Natural killer cell (primary cell): ENCODE measurements at regions not wholly inside any gene's neighbourhood (a gene's known extent, or its start where the extent isn't known, plus 50 kb on each side); places are given as distances from the start of the nearest gene placed in this dataset.

Source experiments
- ATAC-seq, 3 donors: fragments of 150-1000 bp in 2 of 3; fragments of 200-7000 bp in 1 of 3; cut with Tn5 transposase; 1 replicate in 1 of 3; 2 replicates in 2 of 3; pipeline ENCODE4 v1.10.0; 2021; ENCODE audit warnings: mild to moderate bottlenecking in 2 of 3, moderate library complexity in 2 of 3
- DNase-seq, 2 donors: peaks; one replicate each; pipeline versions ENCODE4 v3.0.0 to v3.0.0-alpha.2; 2013 to 2021; ENCODE audit warnings: mixed read lengths in 1 of 2
- H3K27ac ChIP-seq: one replicate; pipeline ENCODE4 v1.5.1; 2013; ENCODE audit warnings: mild to moderate bottlenecking, low read length
- H3K27me3 ChIP-seq: one replicate; pipeline ENCODE4 v1.6.1; 2013; ENCODE audit warnings: low read length; ENCODE audit not compliant: control insufficient read depth, insufficient read depth
- H3K36me3 ChIP-seq: one replicate; pipeline ENCODE4 v1.6.1; 2013; ENCODE audit warnings: low read length; ENCODE audit not compliant: control insufficient read depth, insufficient read depth
- H3K4me1 ChIP-seq: one replicate; pipeline ENCODE4 v1.6.1; 2013; ENCODE audit warnings: low read length; ENCODE audit not compliant: control insufficient read depth, insufficient read depth
- H3K4me3 ChIP-seq: one replicate; pipeline ENCODE4 v1.5.1; 2013; ENCODE audit warnings: low read length
- H3K9me3 ChIP-seq: one replicate; pipeline ENCODE4 v1.6.1; 2013; ENCODE audit warnings: low read length; ENCODE audit not compliant: control insufficient read depth, insufficient read depth
- H3K27ac Mint-ChIP-seq, 2 donors: one replicate each; pipeline ENCODE4 v1.8.0; 2022; ENCODE audit warnings: mild to moderate bottlenecking in 2 of 2, mixed read lengths in 2 of 2, moderate library complexity in 1 of 2
- H3K27me3 Mint-ChIP-seq, 2 donors: one replicate each; pipeline ENCODE4 v1.8.0; 2022; ENCODE audit warnings: low read depth in 2 of 2, mixed read lengths in 2 of 2
- H3K36me3 Mint-ChIP-seq: one replicate; pipeline ENCODE4 v1.8.0; 2022; ENCODE audit warnings: mixed read lengths
- H3K4me1 Mint-ChIP-seq, 2 donors: one replicate each; pipeline ENCODE4 v1.8.0; 2022; ENCODE audit warnings: mixed read lengths in 2 of 2
- H3K4me3 Mint-ChIP-seq: one replicate; pipeline ENCODE4 v1.8.0; 2022; ENCODE audit warnings: mild to moderate bottlenecking, moderate library complexity, mixed read lengths
- H3K9me3 Mint-ChIP-seq, 2 donors: one replicate each; pipeline ENCODE4 v1.8.0; 2022; ENCODE audit warnings: mixed read lengths in 2 of 2
- WGBS: methylation state at CpG from one replicate; pipeline ENCODE4 v1.1.7; 2013; ENCODE audit warnings: missing lambda C conversion rate; ENCODE audit not compliant: insufficient coverage; 5-methylcytosine and 5-hydroxymethylcytosine counted together
- intact Hi-C: fragments of 100-400 bp; cut with micrococcal nuclease; formaldehyde crosslinking; loops from one replicate; pipeline ENCODE4 v1.14.2; 2022
- TF ChIP-seq, protein P1 (sequence below): fragments of 200-600 bp; IDR thresholded peaks from one replicate; pipeline ENCODE4 v1.8.0; 2022; ENCODE audit warnings: antibody characterized with exemption

DNA sequence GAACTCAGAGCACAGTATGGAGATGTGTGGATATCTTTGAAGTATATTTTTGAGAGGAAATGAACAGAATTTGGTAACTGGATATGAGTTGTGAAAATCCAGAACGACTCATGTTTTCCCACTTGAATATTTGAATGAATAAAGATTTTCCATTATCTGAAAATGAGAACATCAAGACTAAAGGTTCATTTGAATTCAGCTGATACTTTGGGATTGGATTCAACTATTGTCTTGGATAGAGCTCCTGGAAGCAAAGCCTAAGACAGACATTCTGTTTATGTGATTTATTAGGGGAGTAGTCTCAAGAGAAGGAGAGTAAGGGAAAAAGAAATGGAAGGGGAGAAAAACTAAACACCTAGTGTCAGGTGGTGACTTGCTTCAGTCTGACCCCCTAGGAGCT, 256.0 kb upstream of the LYPLAL1 start:
- DNase-seq: no peak
- Mint-ChIP-seq H3K36me3 (no peaks in the 10 kb centered on the region), H3K4me3 (no peak overlapping the region), H3K27me3 (no peaks in the 10 kb centered on the region), H3K27ac (no peak overlapping the region), H3K9me3 (peaks cover 8 to 12% of the 10 kb centered on the region in 2 donors), H3K4me1 (no peaks in the 10 kb centered on the region)
- TF ChIP-seq, protein P1, sequence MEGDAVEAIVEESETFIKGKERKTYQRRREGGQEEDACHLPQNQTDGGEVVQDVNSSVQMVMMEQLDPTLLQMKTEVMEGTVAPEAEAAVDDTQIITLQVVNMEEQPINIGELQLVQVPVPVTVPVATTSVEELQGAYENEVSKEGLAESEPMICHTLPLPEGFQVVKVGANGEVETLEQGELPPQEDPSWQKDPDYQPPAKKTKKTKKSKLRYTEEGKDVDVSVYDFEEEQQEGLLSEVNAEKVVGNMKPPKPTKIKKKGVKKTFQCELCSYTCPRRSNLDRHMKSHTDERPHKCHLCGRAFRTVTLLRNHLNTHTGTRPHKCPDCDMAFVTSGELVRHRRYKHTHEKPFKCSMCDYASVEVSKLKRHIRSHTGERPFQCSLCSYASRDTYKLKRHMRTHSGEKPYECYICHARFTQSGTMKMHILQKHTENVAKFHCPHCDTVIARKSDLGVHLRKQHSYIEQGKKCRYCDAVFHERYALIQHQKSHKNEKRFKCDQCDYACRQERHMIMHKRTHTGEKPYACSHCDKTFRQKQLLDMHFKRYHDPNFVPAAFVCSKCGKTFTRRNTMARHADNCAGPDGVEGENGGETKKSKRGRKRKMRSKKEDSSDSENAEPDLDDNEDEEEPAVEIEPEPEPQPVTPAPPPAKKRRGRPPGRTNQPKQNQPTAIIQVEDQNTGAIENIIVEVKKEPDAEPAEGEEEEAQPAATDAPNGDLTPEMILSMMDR: no peak
- Histone ChIP-seq H3K27me3 (no peaks in the 10 kb centered on the region), H3K4me1 (no peaks in the 10 kb centered on the region), H3K36me3 (no peaks in the 10 kb centered on the region), H3K27ac (no peak overlapping the region), H3K9me3 (no peaks in the 10 kb centered on the region), H3K4me3 (no peak overlapping the region)
- WGBS: no CpG with 5 or more reads among the region's 1 CpG
- intact Hi-C loops: no loop called here
- ATAC-seq: no peak

DNA sequence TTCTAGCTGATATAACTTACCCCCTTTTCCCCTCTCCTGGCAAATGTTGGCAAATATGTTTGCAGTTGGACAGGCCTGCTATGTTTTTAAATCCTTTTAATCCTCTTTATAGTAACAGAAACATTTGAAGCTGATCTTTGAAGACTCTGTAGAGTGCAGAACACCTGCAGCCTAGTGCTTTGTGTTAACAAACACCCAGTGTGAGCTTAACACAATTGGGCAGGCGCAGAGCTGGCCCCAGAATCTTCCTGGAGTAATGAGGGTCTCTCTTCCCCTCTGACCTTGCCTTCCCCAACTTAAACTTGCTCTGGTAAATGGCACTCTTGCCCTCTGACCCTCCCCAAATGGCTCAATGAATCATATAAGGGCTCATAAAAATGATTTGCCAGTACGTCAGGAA, 247.9 kb upstream of the LYPLAL1 start:
- Histone ChIP-seq H3K4me3 (no peak overlapping the region), H3K27me3 (no peaks in the 10 kb centered on the region), H3K4me1 (no peaks in the 10 kb centered on the region), H3K36me3 (no peaks in the 10 kb centered on the region), H3K27ac (no peak overlapping the region), H3K9me3 (no peaks in the 10 kb centered on the region)
- ATAC-seq (no peak), DNase-seq (no peak)
- Mint-ChIP-seq H3K27me3 (no peaks in the 10 kb centered on the region), H3K27ac (no peak overlapping the region), H3K4me1 (no peaks in the 10 kb centered on the region), H3K4me3 (no peak overlapping the region), H3K9me3 (peaks cover 12 to 15% of the 10 kb centered on the region in 2 donors), H3K36me3 (no peaks in the 10 kb centered on the region)
- TF ChIP-seq, protein P1: no peak
- intact Hi-C loops: no loop called here
- 88% methylated on average over 2 of the region's 2 CpGs for WGBS

DNA sequence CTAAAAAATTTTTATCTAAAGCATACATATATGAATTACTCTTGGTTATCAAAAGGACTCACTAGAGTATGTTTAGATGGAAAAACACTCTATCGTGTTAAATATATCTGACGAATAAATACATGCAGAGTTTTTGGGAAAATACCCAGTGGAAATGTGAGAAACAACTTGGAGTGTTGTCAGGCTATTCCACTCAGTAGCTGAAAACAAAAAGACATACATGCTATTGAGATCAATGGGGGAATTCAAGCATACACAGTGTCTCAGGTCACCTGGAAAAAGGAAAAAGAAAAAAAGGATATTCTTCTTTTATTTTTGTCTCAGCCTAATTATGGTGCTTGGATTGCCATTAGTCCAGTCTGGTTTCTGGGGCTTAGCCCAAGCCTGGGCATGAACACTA, 247.0 kb upstream of the LYPLAL1 start:
- no peaks in the 10 kb centered on the region for H3K27me3 Mint-ChIP-seq
- Histone ChIP-seq H3K27ac (no peak overlapping the region), H3K36me3 (no peaks in the 10 kb centered on the region), H3K27me3 (no peaks in the 10 kb centered on the region), H3K4me3 (no peak overlapping the region), H3K9me3 (no peaks in the 10 kb centered on the region), H3K4me1 (no peaks in the 10 kb centered on the region)
- no peak for ATAC-seq
- H3K4me3 Mint-ChIP-seq: no peak overlapping the region
- peaks cover 12 to 13% of the 10 kb centered on the region in 2 donors for H3K9me3 Mint-ChIP-seq
- no peak overlapping the region for H3K27ac Mint-ChIP-seq
- TF ChIP-seq, protein P1: no peak
- 96% methylated on average over 2 of the region's 2 CpGs for WGBS
- intact Hi-C loops: no loop called here
- no peaks in the 10 kb centered on the region for H3K4me1 Mint-ChIP-seq
- no peak for DNase-seq
- no peaks in the 10 kb centered on the region for H3K36me3 Mint-ChIP-seq

DNA sequence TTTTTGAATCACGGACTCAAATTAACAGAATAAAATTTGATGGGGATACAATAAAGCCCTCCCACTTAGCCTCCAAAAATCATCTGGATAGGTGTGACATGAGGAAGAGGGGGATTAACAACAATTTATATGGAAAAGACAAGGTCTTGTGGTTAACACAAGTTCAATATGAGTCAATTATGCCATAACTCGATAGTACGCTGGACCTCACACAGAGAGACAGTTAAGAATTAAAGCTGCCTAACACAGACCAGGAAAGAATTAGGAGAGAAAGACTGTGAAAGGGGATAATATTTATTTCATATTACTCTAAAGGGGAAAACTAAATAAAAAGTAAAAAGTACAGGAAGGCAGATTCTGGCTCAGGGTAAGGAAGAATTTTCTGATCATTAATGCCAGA, 243.7 kb upstream of the LYPLAL1 start:
- intact Hi-C loops: no loop called here
- H3K9me3 Mint-ChIP-seq: peaks cover 7% of the 10 kb centered on the region in 2 donors
- no peaks in the 10 kb centered on the region for H3K27me3 ChIP-seq
- no peaks in the 10 kb centered on the region for H3K27me3 Mint-ChIP-seq
- H3K4me3 Mint-ChIP-seq: no peak overlapping the region
- H3K27ac Mint-ChIP-seq: no peak overlapping the region
- no peaks in the 10 kb centered on the region for H3K36me3 ChIP-seq
- TF ChIP-seq, protein P1: no peak
- no peaks in the 10 kb centered on the region for H3K4me1 Mint-ChIP-seq
- H3K4me3 ChIP-seq: no peak overlapping the region
- DNase-seq: no peak
- no peaks in the 10 kb centered on the region for H3K36me3 Mint-ChIP-seq
- no peaks in the 10 kb centered on the region for H3K9me3 ChIP-seq
- H3K4me1 ChIP-seq: no peaks in the 10 kb centered on the region
- H3K27ac ChIP-seq: no peak overlapping the region
- no CpG with 5 or more reads among the region's 3 CpGs for WGBS
- ATAC-seq: no peak
